HL-60 (cell line): ENCODE measurements at regions not wholly inside any gene's neighbourhood (a gene's known extent, or its start where the extent isn't known, plus 50 kb on each side); places are given as distances from the start of the nearest gene placed in this dataset.

ENCODE experiments used
- DNase-seq, 2 experiments: peaks; one replicate each; pipeline ENCODE4 v3.0.0-alpha.2; 2010 to 2020; ENCODE audit warnings: low read depth in 1 of 2, low spot score in 1 of 2
- H3K27ac ChIP-seq: fragments of 250-450 bp; sonication (Bioruptor Pico); replicated peaks from 2 replicates; pipeline ENCODE4 v1.5.1; 2020; ENCODE audit warnings: mild to moderate bottlenecking, moderate library complexity
- H3K27me3 ChIP-seq: fragments of 250-450 bp; sonication (Bioruptor Pico); 2 replicates; pipeline ENCODE4 v1.5.1; 2021; ENCODE audit warnings: mild to moderate bottlenecking, moderate library complexity; ENCODE audit not compliant: insufficient read depth, poor library complexity, severe bottlenecking
- H3K4me3 ChIP-seq: replicated peaks from 2 replicates; pipeline ENCODE4 v1.5.1; 2011; ENCODE audit warnings: mild to moderate bottlenecking, control low read depth, low read length; ENCODE audit not compliant: insufficient read depth
- GABPA ChIP-seq: IDR thresholded peaks from 2 replicates; pipeline ENCODE4 v1.6.1; 2012; ENCODE audit warnings: low read depth
- POLR2AphosphoS5 ChIP-seq: IDR thresholded peaks from 2 replicates; pipeline ENCODE4 v1.6.1; 2012; ENCODE audit warnings: low read depth
- SPI1 ChIP-seq: IDR thresholded peaks from 2 replicates; pipeline ENCODE4 v1.6.1; 2012; ENCODE audit warnings: low read depth, mild to moderate bottlenecking, borderline replicate concordance
- TF ChIP-seq, protein P1 (sequence below): IDR thresholded peaks from 2 replicates; pipeline ENCODE4 v1.6.1; 2012; ENCODE audit warnings: low read depth; ENCODE audit not compliant: insufficient replicate concordance
- TF ChIP-seq, protein P2 (sequence below): IDR thresholded peaks from one replicate; pipeline ENCODE4 v1.5.1; 2011; ENCODE audit warnings: low read length, control low read depth, inconsistent platforms; ENCODE audit not compliant: insufficient read depth

DNA sequence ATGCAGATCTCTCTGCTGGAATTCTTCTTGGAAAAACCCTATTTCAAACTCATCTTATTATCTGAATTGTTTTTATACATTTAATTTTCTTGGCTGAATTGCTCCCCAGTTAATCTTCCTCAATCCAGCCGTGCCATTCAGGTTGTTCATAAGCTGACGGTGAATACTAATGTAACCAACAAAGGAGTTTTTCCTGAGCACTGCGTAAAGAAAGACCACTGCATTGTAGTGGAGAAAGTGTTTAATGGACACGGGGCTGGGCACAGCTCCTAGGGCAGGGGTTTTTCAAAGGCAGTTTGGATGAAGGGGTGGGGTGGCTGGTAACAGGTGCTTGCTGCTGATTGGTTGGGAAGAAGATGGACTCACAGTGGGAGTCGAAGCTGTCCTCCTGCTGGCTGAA, 820.3 kb downstream of the ADGRL2 start:
- H3K27ac ChIP-seq = no peak overlapping the region
- TF ChIP-seq, protein P1, sequence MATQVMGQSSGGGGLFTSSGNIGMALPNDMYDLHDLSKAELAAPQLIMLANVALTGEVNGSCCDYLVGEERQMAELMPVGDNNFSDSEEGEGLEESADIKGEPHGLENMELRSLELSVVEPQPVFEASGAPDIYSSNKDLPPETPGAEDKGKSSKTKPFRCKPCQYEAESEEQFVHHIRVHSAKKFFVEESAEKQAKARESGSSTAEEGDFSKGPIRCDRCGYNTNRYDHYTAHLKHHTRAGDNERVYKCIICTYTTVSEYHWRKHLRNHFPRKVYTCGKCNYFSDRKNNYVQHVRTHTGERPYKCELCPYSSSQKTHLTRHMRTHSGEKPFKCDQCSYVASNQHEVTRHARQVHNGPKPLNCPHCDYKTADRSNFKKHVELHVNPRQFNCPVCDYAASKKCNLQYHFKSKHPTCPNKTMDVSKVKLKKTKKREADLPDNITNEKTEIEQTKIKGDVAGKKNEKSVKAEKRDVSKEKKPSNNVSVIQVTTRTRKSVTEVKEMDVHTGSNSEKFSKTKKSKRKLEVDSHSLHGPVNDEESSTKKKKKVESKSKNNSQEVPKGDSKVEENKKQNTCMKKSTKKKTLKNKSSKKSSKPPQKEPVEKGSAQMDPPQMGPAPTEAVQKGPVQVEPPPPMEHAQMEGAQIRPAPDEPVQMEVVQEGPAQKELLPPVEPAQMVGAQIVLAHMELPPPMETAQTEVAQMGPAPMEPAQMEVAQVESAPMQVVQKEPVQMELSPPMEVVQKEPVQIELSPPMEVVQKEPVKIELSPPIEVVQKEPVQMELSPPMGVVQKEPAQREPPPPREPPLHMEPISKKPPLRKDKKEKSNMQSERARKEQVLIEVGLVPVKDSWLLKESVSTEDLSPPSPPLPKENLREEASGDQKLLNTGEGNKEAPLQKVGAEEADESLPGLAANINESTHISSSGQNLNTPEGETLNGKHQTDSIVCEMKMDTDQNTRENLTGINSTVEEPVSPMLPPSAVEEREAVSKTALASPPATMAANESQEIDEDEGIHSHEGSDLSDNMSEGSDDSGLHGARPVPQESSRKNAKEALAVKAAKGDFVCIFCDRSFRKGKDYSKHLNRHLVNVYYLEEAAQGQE = no peak
- no peak for TF ChIP-seq GABPA
- no peak for TF ChIP-seq SPI1
- TF ChIP-seq, protein P2, sequence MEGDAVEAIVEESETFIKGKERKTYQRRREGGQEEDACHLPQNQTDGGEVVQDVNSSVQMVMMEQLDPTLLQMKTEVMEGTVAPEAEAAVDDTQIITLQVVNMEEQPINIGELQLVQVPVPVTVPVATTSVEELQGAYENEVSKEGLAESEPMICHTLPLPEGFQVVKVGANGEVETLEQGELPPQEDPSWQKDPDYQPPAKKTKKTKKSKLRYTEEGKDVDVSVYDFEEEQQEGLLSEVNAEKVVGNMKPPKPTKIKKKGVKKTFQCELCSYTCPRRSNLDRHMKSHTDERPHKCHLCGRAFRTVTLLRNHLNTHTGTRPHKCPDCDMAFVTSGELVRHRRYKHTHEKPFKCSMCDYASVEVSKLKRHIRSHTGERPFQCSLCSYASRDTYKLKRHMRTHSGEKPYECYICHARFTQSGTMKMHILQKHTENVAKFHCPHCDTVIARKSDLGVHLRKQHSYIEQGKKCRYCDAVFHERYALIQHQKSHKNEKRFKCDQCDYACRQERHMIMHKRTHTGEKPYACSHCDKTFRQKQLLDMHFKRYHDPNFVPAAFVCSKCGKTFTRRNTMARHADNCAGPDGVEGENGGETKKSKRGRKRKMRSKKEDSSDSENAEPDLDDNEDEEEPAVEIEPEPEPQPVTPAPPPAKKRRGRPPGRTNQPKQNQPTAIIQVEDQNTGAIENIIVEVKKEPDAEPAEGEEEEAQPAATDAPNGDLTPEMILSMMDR = no peak
- no peak for TF ChIP-seq POLR2AphosphoS5
- DNase-seq = no peak

DNA sequence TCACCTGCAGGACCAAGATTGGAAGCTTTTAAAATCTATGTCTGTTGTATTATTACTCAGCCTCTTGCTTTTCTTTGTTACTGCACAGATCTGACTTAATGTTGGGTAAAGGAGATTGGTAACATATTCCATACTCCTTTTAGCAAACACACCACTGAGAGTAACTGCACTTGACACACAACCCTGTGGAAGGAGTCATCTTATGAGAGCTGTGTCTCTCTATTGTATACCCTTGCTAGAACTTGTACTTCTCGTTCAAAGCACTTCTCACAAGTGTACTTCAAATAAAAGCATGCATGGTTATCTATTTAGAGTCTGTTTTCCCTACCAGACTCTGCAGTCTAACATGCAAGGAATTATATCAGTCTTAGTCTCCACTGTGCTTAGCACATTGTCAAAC, 813.4 kb downstream of the ADGRL2 start:
- no peak overlapping the region for H3K4me3 ChIP-seq
- no peak overlapping the region for H3K27ac ChIP-seq
- TF ChIP-seq GABPA (no peak), POLR2AphosphoS5 (no peak), SPI1 (no peak)
- TF ChIP-seq, protein P2 = no peak
- TF ChIP-seq, protein P1 = no peak
- DNase-seq = no peak
- no peaks in the 10 kb centered on the region for H3K27me3 ChIP-seq

More for the DNA sequence above, 820.3 kb downstream of the ADGRL2 start:
- Histone ChIP-seq H3K27me3 (no peaks in the 10 kb centered on the region), H3K4me3 (no peak overlapping the region)

DNA sequence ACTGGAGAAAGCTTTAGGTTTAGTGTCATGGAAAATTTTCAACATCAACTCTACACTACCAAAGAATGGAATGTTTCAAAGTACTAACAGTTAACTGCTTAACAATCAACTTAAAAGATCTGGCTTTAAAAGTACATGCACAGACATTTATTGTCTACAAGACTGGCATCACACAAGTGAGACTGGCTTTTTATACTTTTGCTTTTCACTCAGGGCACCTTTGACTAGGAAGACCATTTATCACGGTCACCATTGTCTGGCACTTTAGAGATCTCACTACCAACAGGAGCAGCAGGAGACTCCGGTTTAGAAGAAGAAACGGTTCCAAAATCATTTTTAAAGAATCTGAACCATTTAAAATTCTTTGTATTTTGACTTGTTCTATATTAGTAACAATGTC, 812.3 kb downstream of the ADGRL2 start:
- Histone ChIP-seq H3K27me3 (no peaks in the 10 kb centered on the region), H3K27ac (no peak overlapping the region), H3K4me3 (no peak overlapping the region)
- no peak for DNase-seq
- TF ChIP-seq, protein P2 = no peak
- TF ChIP-seq POLR2AphosphoS5 = no peak
- TF ChIP-seq, protein P1 = no peak
- no peak for TF ChIP-seq GABPA
- no peak for TF ChIP-seq SPI1
